Cardiac fibroblast (primary cell): ENCODE measurements at regions not wholly inside any gene's neighbourhood (a gene's known extent, or its start where the extent isn't known, plus 50 kb on each side); places are given as distances from the start of the nearest gene placed in this dataset.

Experiments
- DNase-seq, 2 donors: peaks; one replicate each; pipeline versions ENCODE4 v3.0.0 to v3.0.0-alpha.2; 2010; ENCODE audit warnings: low read depth in 2 of 2
- H3K4me3 ChIP-seq, 2 donors: replicated peaks in 1 of 2; 1 replicate in 1 of 2; 2 replicates in 1 of 2; pipeline ENCODE4 v1.5.1; 2011; ENCODE audit warnings: low read depth in 2 of 2, low read length in 2 of 2, mild to moderate bottlenecking in 2 of 2, moderate library complexity in 1 of 2
- CTCF ChIP-seq: IDR thresholded peaks from one replicate; pipeline ENCODE4 v1.5.1; 2011; ENCODE audit warnings: low read depth, mild to moderate bottlenecking, low read length, inconsistent platforms

- no peak overlapping the region for H3K4me3 ChIP-seq
- DNase-seq, result no peak
- no peak for TF ChIP-seq CTCF
Measured at GRCh38 chr3:117926819-117927218, 1107.8 kb downstream of the IGSF11 start.

DNA sequence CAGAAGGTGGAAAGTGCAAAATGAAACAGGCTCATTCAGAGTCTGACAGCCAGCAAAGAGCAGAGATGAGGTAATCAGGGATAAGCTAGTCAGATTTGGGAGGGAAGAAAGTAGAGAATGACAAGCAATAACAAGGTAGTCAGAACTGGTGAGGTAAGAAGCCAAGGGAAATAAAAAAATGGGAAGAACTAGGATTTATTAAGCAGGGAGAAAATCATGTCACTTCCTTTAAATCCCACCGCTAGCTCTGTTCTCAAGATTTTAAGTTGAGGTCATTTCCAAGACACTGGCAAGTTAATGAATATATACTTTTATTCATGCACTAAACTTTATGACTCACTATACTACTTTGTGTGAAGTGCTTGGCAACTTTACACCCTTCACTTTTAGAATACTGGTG lies 1106.8 kb downstream of the IGSF11 start:
- H3K4me3 ChIP-seq, result no peak overlapping the region
- no peak for DNase-seq
- no peak for TF ChIP-seq CTCF

DNA sequence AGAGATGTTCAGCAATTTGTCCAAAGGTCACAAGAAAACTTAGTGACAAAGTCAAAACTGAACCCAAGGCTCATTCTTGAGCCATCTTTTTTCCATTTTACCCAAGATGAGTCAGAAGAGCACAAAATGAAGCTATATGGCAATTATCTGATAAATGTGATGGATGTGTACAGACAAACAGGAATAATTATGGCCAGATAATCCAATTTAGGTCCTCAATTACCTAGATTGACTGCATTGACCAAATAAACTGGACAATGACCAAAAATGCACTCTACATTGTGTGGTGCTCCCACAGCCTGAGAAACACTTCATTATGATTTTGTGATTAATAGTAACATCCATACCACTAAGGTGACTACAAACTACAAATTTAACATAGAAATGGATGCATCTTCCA lies 1105.8 kb downstream of the IGSF11 start:
- DNase-seq, result no peak
- no peak for TF ChIP-seq CTCF
- H3K4me3 ChIP-seq, result no peak overlapping the region

- H3K4me3 ChIP-seq, result no peak overlapping the region
- no peak for DNase-seq
- TF ChIP-seq CTCF, result no peak
Measured at GRCh38 chr3:117932441-117932840, 1102.2 kb downstream of the IGSF11 start.

GRCh38 chr3:117936159-117936558 lies 1098.5 kb downstream of the IGSF11 start:
- no peak for TF ChIP-seq CTCF
- no peak overlapping the region for H3K4me3 ChIP-seq
- DNase-seq, result no peak

- no peak overlapping the region for H3K4me3 ChIP-seq
- no peak for DNase-seq
- no peak for TF ChIP-seq CTCF
Measured at GRCh38 chr3:117938974-117939373, 1095.7 kb downstream of the IGSF11 start.

GRCh38 chr3:117939425-117940027 lies 1095.1 kb downstream of the IGSF11 start:
- H3K4me3 ChIP-seq, result no peak overlapping the region
- TF ChIP-seq CTCF, result no peak
- DNase-seq, result no peak
